GM20000 (cell line): ENCODE measurements at regions not wholly inside any gene's neighbourhood (a gene's known extent, or its start where the extent isn't known, plus 50 kb on each side); places are given as distances from the start of the nearest gene placed in this dataset.
A peak's percentile ranks its signal among the peaks of the same experiment; 100 is the strongest.

ENCODE experiments used
- DNase-seq: peaks from one replicate; pipeline ENCODE4 v3.0.0; 2012; ENCODE audit warnings: low spot score
- CTCF ChIP-seq: IDR thresholded peaks from 2 replicates; pipeline ENCODE4 v1.5.1; 2012; ENCODE audit warnings: mild to moderate bottlenecking, control low read depth; ENCODE audit errors: extremely low read depth, missing control alignments

- DNase-seq = peak; percentile 32
- no peak for TF ChIP-seq CTCF
Measured at GRCh38 chr6:129766959-129767728, 57.2 kb upstream of the ARHGAP18 start.

DNA sequence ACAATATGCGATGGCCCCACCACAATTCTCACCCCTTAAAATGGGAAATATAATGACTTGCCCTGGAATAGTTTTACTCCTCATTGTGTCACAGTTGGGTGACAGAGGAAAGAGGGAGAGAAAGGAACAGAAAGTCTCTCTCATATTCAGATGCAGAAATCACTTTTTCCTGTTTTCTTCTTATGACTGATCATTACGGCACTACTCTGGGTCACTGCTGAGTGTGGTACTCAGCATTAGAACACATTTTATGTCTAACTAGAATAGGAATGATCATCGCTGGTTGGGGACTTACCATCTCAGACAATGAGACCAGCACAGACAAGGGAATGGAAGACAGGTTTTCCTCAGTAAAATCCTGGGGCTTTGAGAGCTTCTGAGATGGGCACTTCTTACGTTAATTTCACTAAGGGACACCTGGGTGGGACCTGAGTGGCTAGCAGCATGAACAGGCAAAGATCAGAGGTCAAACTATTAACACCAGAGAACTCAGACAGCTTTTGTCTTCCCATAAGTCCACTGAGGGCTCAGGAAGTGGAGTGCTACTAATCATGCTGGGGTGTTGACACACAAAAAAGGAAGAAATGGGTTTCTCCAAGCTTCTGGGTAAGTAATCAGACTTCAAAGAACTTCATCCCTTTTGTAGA lies 54.9 kb upstream of the ARHGAP18 start:
- TF ChIP-seq CTCF = no peak

GRCh38 chr6:129759796-129760605 lies 50.0 kb upstream of the ARHGAP18 start:
- DNase-seq = no peak
- TF ChIP-seq CTCF = no peak

More for the DNA sequence above, 54.9 kb upstream of the ARHGAP18 start:
- DNase-seq = no peak
